GM20431 (cell line): ENCODE measurements at regions not wholly inside any gene's neighbourhood (a gene's known extent, or its start where the extent isn't known, plus 50 kb on each side); places are given as distances from the start of the nearest gene placed in this dataset.

Experiments
- in situ Hi-C: fragments of 300-500 bp; cut with MseI, MboI; formaldehyde crosslinking; loops from one replicate; pipeline ENCODE4 v1.15.0; 2020; ENCODE audit warnings: low sequenced_read_pairs; ENCODE audit not compliant: unreplicated experiment

DNA sequence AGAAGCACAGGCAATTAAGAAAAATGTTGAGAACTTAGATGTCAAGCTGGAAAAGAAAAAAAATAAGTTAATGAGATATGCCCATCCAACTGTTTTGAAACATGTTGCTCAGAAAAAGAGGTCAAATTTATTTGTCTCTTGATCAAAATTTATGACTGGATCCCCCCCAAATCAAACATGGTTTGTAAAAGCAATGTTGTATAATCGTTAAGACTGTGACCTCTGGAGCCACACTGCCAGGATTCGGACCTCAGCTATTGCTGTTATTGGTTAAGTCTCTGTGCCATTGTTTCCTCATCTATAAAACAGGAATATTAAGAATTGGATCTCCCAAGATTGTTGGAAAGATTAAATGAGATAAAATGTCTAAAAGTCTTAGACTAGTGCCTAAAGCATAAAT is 51.9 kb upstream of the LRRK2 start:
- in situ Hi-C loops: loop anchor here (25.0 kb wide), 1 partner anchor 89 kb away; no protein-coding TSS in a partner anchor

DNA sequence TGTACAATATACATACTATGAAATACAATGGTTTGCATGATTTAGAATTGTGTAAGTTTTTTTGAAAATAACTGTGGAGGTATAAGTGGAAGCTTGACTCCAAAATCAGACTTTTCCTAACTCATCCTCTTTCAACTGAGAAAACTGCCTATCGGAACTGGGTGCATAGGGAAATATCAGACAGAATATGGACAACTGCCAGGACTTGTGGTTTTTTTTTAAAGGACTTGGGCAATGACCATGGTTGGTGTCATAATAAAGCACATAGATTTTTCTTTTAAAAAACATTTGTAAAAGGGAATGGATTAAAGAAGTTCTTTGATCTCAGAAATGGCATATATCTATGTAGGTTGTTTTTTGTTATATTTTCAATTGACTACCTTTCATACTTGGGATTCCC is 53.3 kb upstream of the LRRK2 start:
- in situ Hi-C loops: loop anchor here (25.0 kb wide), 1 partner anchor 91 kb away; no protein-coding TSS in a partner anchor

DNA sequence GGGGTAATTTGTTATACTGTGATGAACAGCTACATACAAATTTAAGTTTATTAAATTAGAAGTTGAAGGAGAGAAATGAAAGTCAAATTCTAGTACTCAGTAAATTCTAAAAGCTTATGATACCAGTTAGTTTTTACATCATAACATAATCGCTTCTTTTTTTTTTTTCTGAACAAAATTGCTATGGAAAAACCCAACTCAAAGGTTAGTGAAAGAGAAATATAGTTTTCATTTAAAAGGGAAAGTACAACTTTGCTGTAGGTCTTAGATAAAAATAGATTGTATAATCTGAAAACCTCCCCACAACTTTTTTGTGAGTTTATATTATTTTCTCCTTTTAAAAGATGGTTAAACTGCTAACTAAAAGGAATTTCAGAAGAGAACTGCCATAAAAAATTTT is 53.7 kb upstream of the LRRK2 start:
- in situ Hi-C loops: loop anchor here (25.0 kb wide), 1 partner anchor 91 kb away; no protein-coding TSS in a partner anchor

DNA sequence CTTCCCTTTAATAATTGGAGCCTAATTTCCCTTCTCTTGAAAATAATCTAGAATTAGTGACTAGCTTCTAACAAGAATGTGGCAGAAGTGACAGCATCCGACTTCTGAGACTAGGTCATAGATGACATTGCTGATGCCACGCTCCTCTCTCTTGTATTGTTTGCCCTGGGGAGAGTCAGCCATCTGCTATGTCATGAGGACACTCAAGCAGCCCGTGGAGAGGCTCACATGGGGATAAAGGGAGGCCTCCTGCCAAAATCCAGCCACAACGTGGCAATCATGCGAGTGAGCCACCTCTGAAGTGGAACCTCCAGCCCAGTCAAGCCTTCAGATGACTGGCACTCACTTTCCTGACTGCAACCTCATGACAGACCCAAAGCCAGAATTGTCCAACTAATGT is 54.2 kb upstream of the LRRK2 start:
- in situ Hi-C loops: loop anchor here (25.0 kb wide), 1 partner anchor 92 kb away; no protein-coding TSS in a partner anchor

DNA sequence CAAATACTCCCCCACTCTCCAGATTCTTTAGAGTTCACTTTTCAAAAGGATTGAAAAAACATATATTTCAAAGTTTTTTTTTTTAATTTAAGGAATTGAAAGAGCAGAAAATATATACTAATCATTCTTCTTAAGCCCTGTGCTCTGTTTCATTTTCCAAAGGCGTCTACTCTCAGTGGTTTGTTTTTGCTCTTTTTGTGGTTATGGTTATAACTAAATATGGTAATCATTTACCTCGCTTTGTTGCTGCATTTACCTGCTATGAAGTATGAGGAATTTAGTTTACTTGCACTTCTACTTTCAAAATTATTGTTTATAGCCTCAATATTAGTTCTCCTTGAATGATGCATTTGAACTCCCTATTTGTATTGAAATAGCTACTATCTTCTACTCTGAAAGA is 55.9 kb upstream of the LRRK2 start:
- in situ Hi-C loops: loop anchor here (25.0 kb wide), 1 partner anchor 93 kb away; no protein-coding TSS in a partner anchor

DNA sequence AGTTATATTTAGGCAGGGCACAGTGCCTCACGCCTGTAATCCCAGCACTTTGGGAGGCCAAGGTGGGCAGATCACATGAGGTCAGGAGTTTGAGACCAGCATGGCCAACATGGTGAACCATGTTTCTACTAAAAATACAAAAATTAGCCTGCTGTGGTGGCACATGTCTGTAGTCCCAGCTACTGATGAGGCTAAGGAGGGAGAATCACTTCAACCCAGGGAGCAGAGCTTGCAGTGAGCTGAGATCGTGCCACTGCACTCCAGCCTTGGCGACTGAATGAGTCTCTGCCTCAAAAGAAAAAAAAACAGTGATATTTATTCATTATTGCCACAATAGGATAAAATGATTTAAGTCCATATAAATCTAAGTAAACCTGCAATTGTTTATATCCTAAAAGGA is 56.4 kb upstream of the LRRK2 start:
- in situ Hi-C loops: loop anchor here (25.0 kb wide), 1 partner anchor 94 kb away; no protein-coding TSS in a partner anchor

DNA sequence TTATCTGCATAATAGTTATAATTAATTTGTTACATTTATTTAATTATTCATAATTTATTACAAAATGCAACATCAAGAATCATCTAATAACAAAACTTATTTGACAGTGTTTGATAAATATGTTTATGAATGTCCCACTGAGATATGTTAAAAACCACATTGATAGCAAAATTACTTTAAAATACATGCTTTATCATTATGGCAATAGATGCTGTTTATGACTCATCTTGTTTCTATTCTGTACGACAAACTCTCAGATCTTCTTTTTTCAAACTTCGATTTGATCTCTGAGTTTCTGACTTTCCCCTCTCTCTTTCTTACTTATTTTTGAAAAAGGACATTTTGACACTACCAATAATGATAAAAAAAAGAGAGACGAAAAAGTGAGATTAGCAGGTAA is 56.8 kb upstream of the LRRK2 start:
- in situ Hi-C loops: loop anchor here (25.0 kb wide), 1 partner anchor 94 kb away; no protein-coding TSS in a partner anchor

DNA sequence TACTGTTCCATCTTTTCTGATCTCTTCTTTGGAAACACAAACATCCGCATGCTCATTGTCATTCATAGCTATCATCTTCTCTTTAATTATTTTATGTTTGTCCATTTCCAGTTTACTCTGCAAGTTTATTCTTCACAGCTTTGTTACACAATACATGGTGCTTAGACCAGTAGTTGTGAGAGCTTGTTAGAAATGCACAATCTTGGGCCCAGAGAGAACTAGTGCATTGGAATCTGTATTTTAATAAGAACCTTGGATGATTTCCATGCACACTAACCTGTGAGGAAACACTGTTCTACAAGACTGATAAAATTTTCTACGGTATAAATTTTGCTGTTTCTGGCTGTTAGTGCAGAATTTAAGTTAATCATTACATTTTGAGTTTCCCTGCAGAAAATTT is 59.3 kb upstream of the SLC2A13 start:
- in situ Hi-C loops: loop anchor here (25.0 kb wide), 1 partner anchor 97 kb away; no protein-coding TSS in a partner anchor

DNA sequence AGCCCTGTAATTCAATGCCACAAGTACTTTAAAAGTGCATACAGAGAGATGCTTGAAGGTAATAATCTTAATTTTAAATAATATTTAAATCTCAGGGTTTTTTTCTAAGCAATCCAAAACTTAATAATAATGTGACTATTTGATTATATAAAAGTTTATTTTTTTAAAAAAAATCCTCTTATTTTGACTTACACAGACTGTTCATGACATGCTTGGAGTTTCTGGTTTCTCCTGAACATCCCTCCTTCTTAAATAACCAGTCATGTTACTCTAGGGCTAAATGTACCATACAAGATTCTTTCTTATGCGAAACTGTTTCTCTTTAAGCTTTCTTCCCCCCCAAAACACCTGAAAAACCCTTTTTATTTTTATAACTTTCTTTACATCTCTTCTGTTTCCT is 58.2 kb upstream of the SLC2A13 start:
- in situ Hi-C loops: loop anchor here (25.0 kb wide), 1 partner anchor 98 kb away; no protein-coding TSS in a partner anchor

DNA sequence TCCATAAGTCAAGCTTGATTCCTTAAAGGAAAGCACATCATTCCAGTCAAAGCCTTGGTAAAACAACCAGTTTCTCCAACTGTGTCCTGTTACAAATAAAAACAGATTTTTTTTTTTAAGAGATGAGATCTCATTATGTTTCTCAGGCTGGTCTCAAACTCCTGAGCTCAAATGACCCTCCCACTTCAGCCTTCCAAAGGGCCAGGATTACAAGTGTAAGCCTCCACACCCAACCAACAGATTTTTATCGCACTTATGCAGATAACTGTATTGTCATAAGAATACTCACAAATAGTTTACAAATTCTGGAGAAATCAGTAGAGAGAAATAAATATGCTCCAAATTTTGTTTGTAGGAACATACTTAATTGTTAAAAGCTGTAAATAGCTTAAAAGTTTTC is 56.2 kb upstream of the SLC2A13 start:
- in situ Hi-C loops: loop anchor here (25.0 kb wide), 1 partner anchor 100 kb away; no protein-coding TSS in a partner anchor

DNA sequence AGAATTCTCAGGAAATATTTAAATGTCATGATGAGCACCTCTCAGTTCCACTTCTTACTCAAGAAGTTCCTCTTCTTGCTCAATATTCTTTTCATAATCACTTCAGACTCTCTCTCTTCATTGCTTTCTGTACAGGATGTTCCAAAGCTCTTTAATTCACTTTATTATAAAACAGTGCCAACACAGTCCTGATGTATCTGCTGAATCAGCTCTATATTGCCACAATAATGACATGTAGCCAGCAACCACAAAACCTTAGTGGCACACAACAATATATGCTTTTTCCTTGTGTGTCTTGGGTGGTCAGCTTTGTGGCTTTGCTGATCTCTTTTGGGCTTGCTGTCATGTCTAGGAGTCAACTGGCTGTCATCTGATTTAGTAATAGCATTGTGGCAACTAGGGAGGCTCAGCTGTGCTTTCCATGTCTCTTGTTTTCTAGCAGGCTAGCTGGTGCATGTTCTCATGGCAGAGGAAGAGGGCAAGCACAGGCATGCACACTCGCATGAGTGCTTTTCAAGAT is 52.8 kb upstream of the SLC2A13 start:
- in situ Hi-C loops: loop anchor here (25.0 kb wide), 1 partner anchor 104 kb away; no protein-coding TSS in a partner anchor

DNA sequence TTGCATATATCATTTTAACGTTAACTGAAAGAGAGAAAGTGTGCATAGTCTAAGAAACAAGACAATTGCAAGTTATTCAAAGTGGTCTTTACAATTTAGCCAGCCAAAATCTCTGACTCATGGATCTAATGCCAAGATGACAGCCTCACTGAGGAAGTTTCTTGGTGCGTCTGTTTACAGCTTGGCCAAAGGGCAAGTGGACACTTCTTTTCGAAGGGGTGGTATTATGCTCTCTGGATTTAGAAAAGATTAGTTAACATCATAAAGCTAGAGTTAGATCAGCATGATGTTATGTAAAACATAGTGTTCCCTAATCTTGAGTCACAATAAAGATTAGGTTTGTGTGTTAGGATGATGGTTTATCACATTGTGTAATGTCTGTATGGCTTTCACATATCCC is 51.5 kb upstream of the SLC2A13 start:
- in situ Hi-C loops: loop anchor here (25.0 kb wide), 1 partner anchor 105 kb away; no protein-coding TSS in a partner anchor

DNA sequence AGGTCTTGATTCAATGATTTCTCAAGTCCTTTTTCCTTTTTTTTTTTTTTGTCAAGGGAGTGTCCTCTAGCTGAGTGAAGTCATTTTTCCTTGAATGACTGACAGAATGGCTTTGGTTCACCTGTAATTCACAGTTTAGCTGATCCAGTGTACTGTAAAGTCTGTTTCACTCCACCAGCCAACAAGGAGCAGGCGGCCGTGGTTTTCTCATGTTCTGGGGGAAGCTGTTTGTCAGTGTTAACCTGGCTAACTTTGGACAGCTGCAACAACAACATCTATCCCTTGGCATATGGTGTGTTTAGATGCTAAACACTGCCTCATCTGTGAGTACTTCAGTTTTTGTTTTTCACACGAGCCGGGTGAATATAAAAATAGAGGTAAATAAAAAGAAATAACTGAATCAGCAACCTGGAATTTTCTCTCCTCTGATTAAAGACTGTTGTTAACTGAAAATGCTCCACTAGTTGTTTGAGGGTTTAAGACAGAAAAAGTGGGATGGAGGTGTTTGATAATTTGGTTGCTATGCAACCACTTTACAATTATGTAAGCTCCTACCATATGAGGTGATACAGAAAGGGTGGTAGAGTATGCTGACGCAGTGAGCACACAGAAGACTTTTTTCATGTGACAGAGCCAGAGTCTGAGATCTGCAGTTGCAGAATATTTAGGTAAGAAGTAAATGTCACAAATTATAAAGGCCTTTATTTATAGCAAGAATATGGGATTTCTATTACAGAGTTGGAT is 50.3 kb upstream of the SLC2A13 start:
- in situ Hi-C loops: loop anchor here (25.0 kb wide), 1 partner anchor 106 kb away; no protein-coding TSS in a partner anchor
